ENCODE measurements at regions not wholly inside any gene's neighbourhood (a gene's known extent, or its start where the extent isn't known, plus 50 kb on each side); places are given as distances from the start of the nearest gene placed in this dataset.

DNA sequence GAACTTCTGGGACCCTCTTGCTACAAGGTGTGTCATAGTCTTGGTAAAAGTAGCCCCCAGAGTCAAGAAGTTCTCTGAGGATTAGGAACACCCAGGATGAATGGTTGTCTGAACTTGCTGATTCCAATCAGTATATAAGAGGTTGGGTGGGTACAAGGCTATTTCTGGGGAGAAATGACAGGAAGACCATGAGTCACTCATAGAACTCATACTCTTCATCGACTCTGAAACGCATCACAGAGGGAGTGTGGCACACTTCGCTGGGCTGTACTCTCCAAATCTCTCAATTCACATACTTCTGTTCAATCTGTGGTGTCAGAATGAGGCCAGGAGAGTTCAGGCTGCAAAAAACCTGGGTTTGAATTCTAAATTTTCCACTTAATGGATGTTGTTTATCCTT lies 193.2 kb upstream of the LEF1 start:
- TF ChIP-seq SUZ12 (IDR thresholded peaks at IDR 0.05) (no peak), NFRKB (IDR thresholded peaks at IDR 0.05) (no peak), TARDBP (IDR thresholded peaks at IDR 0.05) (no peak), SP1 (IDR thresholded peaks at IDR 0.05) (no peak), ARNT (IDR thresholded peaks at IDR 0.05) (no peak), BHLHE40 (IDR thresholded peaks at IDR 0.05; ENCODE audit: borderline replicate concordance) (no peak), LEF1 (IDR thresholded peaks at IDR 0.05; ENCODE audit: borderline replicate concordance) (no peak), HDGF (IDR thresholded peaks at IDR 0.05; ENCODE audit: borderline replicate concordance) (no peak)
- TF ChIP-seq, protein P1, sequence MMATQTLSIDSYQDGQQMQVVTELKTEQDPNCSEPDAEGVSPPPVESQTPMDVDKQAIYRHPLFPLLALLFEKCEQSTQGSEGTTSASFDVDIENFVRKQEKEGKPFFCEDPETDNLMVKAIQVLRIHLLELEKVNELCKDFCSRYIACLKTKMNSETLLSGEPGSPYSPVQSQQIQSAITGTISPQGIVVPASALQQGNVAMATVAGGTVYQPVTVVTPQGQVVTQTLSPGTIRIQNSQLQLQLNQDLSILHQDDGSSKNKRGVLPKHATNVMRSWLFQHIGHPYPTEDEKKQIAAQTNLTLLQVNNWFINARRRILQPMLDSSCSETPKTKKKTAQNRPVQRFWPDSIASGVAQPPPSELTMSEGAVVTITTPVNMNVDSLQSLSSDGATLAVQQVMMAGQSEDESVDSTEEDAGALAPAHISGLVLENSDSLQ (IDR thresholded peaks at IDR 0.05), result no peak
